D721Med (cell line): ENCODE measurements at regions not wholly inside any gene's neighbourhood (a gene's known extent, or its start where the extent isn't known, plus 50 kb on each side); places are given as distances from the start of the nearest gene placed in this dataset.

Experiments used
- DNase-seq: peaks from one replicate; pipeline ENCODE4 v3.0.0; 2011; ENCODE audit warnings: low spot score; ENCODE audit not compliant: insufficient read length
- FAIRE-seq: peaks from 2 replicates; lab custom pipeline; 2011; peaks lifted over from hg19 to GRCh38; lab: Jason Lieb, UNC
- CTCF ChIP-seq: IDR thresholded peaks from 2 replicates; pipeline ENCODE4 v1.5.1; 2012; ENCODE audit warnings: mild to moderate bottlenecking, control low read depth; ENCODE audit not compliant: insufficient read depth; ENCODE audit errors: missing control alignments

GRCh38 chr7:9856668-9857067 lies 1117.0 kb upstream of the PHF14 start:
- TF ChIP-seq CTCF = no peak
- no peak for FAIRE-seq
- DNase-seq = no peak

GRCh38 chr7:9863545-9863944 lies 1110.1 kb upstream of the PHF14 start:
- FAIRE-seq (no peak), DNase-seq (no peak)
- TF ChIP-seq CTCF = no peak

GRCh38 chr7:9869151-9869550 lies 1104.5 kb upstream of the PHF14 start:
- no peak for FAIRE-seq
- TF ChIP-seq CTCF = no peak
- no peak for DNase-seq

- DNase-seq = no peak
- no peak for FAIRE-seq
- no peak for TF ChIP-seq CTCF
Measured at GRCh38 chr7:9869566-9869965, 1104.1 kb upstream of the PHF14 start.

- no peak for FAIRE-seq
- TF ChIP-seq CTCF = no peak
- no peak for DNase-seq
Measured at GRCh38 chr7:9870674-9871073, 1103.0 kb upstream of the PHF14 start.

GRCh38 chr7:9874182-9874581 lies 1099.5 kb upstream of the PHF14 start:
- DNase-seq = no peak
- no peak for FAIRE-seq
- TF ChIP-seq CTCF = no peak

GRCh38 chr7:9876053-9876452 lies 1097.6 kb upstream of the PHF14 start:
- TF ChIP-seq CTCF = no peak
- FAIRE-seq = no peak
- DNase-seq = no peak
